ENCODE measurements at regions not wholly inside any gene's neighbourhood (a gene's known extent, or its start where the extent isn't known, plus 50 kb on each side); places are given as distances from the start of the nearest gene placed in this dataset.

DNA sequence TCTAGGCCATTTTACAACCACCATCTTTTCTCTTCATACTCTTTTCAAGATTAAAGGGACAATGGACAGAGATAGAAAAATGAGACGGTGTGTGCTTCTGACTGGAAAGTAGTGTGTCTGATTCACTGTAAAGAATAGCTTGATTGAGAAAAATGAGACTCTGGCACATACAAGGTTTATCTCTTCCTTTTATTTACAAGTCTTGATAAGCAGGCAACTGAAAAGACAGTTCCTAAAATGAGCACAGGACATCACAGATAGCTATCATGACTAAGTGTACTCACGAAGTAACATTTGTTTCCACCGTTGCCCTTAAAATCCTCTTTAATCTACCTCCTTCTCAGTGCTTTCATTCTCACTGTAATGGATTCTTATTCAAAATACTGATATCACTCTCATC lies 383.0 kb downstream of the TBC1D32 start:
- DNase-seq (ENCODE audit: low read depth) = no peak
- no peak overlapping the region for H3K4me3 ChIP-seq (ENCODE audit: low read depth, low read length)
- TF ChIP-seq, protein P1, sequence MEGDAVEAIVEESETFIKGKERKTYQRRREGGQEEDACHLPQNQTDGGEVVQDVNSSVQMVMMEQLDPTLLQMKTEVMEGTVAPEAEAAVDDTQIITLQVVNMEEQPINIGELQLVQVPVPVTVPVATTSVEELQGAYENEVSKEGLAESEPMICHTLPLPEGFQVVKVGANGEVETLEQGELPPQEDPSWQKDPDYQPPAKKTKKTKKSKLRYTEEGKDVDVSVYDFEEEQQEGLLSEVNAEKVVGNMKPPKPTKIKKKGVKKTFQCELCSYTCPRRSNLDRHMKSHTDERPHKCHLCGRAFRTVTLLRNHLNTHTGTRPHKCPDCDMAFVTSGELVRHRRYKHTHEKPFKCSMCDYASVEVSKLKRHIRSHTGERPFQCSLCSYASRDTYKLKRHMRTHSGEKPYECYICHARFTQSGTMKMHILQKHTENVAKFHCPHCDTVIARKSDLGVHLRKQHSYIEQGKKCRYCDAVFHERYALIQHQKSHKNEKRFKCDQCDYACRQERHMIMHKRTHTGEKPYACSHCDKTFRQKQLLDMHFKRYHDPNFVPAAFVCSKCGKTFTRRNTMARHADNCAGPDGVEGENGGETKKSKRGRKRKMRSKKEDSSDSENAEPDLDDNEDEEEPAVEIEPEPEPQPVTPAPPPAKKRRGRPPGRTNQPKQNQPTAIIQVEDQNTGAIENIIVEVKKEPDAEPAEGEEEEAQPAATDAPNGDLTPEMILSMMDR (IDR thresholded peaks at IDR 0.05; ENCODE audit: insufficient read depth, low read depth, low read length, missing control alignments) = no peak

DNA sequence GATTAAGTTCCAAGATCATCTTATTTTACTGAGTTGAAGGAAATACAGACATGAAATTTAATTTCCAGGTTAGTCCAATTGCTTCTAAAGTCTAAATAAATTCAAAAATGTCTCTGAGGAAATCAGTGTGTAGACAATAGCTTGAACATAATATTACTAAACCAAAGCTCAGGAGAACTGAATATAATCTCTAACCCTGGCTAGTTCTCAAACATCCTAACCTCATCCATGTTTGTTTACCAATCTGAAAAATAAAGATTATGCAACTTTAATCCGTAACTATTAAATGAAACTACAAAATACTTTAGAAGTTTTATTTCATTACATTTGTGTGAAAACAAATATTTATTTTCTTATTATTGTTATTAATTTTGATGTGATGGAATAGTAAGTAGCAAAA lies 387.2 kb downstream of the TBC1D32 start:
- H3K4me3 ChIP-seq (ENCODE audit: low read depth, low read length) = no peak overlapping the region
- no peak for DNase-seq (ENCODE audit: low read depth)
- TF ChIP-seq, protein P1 (IDR thresholded peaks at IDR 0.05; ENCODE audit: insufficient read depth, low read depth, low read length, missing control alignments) = no peak

DNA sequence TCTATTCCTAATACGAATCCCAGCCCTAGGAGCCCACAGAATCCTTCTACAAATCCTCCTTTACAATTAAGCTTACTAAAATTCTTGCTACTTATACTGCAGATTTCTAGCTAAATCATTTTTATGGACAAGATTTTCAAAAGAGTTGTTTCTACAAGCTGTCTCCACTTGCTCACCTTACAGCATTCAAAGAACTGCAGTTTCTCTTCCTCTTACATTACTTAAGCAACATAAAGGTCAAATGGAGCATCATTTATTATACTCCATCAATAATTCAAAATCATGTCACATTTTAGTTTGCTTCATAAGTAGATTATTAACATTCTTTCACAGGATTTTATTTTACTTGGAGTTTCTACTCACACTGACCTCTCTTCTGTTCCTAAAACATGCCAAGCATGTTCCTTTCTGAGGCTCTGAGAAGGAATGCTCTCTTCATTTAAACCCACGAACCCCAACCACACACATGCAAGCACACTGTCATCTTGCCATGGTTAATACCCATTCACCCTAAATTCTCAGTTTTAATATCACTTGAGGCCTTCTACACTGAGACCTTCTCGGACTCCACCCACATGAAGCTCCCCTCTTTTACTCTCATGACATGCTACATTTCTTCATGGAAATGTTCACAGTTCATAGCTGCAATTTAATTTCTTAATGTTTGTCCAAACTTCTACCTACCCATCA lies 388.2 kb downstream of the TBC1D32 start:
- no peak for DNase-seq (ENCODE audit: low read depth)
- H3K4me3 ChIP-seq (ENCODE audit: low read depth, low read length) = no peak overlapping the region
- TF ChIP-seq, protein P1 (IDR thresholded peaks at IDR 0.05; ENCODE audit: insufficient read depth, low read depth, low read length, missing control alignments) = no peak

DNA sequence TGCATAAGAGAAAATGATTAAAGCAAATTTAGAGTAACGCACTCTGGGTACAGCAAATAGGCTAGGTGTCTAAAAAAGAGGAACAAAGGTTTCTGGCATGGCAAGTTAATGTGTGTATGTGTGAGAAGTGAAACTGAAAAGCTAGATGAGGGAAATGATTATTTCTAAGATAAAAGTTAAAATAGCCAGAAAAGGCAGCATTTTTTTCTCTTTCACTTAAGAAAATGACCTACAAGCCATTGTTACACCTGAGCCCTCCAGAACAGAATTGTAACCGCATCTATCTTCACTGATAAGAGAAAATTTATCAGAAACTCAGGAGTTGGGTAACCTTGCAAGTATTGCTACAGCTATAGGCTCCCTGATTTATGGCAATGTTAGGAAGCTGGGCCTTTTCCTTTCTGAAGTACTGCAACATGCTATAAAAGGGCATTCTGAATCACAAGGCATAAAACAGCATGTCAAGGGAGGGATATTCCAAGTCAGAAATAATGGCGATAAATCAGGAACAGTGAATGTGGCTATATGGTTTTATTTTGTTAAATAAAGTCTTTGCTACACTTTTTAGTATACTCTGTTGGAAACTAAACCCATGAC lies 395.3 kb downstream of the TBC1D32 start:
- TF ChIP-seq, protein P1 (IDR thresholded peaks at IDR 0.05; ENCODE audit: insufficient read depth, low read depth, low read length, missing control alignments) = no peak

DNA sequence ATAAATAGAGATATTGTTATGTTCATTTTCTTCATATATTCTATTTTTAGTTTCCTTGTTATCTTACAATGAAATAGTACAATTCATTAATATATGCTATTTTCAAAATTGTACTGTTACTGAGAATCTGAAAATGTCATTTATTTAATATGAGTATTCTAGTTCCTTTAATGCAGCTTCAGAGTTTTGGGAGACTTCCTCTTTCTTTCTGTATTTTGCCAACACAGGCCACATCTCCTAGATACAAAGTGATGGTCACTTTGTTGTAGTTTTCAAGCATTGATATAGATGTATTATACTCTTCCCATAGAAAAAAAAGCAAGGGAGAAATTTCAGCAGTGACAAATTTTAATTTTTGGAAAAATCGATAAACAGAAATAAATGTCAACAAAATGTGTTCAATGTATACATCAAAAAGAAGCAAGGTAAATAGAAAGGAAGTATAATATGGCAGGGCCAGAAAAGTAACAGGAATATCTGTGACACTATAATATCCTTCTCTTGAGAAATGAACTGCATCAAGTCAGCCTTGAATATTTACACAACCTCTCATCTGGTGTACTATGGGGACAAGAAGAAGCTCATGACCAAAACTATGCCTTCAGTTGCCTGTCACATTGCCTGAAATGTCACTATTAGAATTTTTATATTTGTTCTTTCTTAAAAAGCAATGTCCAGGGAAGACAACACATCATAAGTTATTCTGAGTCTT lies 396.0 kb downstream of the TBC1D32 start:
- H3K4me3 ChIP-seq (ENCODE audit: low read depth, low read length) = no peak overlapping the region
- TF ChIP-seq, protein P1 (IDR thresholded peaks at IDR 0.05; ENCODE audit: insufficient read depth, low read depth, low read length, missing control alignments) = no peak
- no peak for DNase-seq (ENCODE audit: low read depth)

More for the DNA sequence above, 395.3 kb downstream of the TBC1D32 start:
- DNase-seq (ENCODE audit: low read depth) = peak; percentile 52
- no peak overlapping the region for H3K4me3 ChIP-seq (ENCODE audit: low read depth, low read length)

DNA sequence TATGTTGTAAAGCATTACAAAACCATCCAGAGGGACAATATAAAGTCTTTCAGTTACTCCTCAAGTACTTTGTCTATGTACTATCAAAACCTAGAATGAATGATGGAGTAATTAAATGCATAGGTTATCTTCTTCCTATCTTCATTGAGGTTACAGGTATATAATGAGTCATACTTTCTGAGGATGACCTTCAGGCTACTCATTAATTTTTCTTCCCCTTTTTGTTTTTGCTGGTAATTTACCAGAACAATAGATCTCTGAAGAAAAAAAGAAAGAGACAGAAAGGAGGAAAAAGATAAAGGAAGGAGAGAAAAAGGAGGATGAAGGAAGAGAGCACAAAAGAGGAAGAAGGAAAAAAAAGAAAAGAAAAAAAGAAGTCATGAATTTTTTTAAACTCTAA lies 398.4 kb downstream of the TBC1D32 start:
- DNase-seq (ENCODE audit: low read depth) = no peak
- TF ChIP-seq, protein P1 (IDR thresholded peaks at IDR 0.05; ENCODE audit: insufficient read depth, low read depth, low read length, missing control alignments) = no peak
- H3K4me3 ChIP-seq (ENCODE audit: low read depth, low read length) = no peak overlapping the region

Measured in GM12865 (cell line).